NCI-H774 (cell line): ENCODE measurements at regions not wholly inside any gene's neighbourhood (a gene's known extent, or its start where the extent isn't known, plus 50 kb on each side); places are given as distances from the start of the nearest gene placed in this dataset.

Source experiments
- DNase-seq: peaks from one replicate; lab custom pipeline; 2025; lab: John Stamatoyannopoulos, UW

DNA sequence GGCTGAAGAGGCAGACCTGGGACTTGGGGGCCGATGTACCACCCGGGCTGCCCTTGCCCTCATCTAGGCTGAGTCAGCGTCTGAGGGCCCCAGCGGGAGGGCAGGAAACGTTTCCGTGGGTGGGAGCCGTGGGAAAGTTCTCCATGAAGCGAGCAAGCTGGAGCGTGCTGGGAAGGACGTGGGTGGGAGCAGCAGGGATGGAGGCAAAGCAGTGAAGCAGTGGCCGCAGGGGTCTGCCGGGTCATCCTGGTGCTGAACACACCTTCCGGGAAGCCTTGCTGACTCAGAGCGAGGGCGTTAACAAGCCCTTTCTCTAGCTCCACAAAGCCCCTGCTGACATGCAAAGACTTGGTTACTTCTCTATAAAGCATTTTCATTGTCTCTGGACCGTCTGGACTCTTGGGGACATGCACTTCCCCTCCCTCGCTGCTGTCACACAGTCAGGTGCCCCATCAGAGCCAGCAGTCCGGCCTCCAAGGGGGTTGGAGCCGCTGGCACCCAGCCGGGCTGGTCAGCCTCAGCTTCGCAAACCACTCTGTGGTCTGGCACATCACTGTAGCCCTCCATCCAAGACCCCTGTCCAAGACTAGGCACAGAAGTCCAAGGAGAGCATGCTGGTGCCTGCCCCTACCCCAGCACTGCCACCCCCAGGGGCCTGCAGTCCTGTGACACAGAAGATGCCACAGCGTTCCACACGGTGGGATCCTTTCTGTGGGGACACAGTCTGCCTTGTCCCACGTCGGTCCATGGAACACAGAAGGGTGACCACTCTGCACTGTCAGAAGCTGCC, 115.1 kb upstream of the GPC1 start:
- DNase-seq, result no peak

DNA sequence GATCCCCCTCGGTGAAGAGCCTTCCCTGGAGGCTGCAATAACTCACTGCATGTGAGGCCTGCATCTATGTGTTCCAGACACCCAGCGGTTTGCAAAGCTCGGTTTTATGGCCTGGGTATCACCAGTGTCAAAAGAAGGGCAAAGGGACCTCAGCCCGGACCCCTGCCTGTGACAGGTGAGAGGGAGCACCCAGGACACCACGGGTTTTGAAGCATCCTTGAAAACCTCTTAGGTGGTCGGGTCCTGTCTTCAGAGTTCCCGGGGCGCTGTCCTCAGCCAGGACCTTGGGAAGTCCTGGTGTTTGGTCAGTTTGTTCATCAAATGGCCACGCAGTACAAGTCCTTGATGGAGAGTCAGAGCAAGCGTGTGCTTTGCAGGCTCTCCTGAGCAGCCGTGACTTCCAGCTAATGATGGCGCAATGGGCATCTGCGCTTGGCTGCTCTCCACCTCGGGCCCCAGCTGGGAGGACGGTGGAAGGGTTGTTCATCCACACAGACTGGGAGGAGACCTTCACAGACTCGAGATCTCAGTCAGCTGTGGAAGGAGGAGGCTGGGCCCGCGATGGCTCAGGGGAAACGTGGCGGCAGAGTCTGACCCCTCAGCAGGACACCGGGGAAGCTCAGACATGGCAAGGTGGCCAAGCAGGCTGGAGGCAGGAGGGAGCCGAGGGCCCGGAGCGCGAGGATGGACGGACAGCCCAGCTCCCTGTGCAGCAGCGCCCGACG, 113.1 kb upstream of the GPC1 start:
- no peak for DNase-seq

DNA sequence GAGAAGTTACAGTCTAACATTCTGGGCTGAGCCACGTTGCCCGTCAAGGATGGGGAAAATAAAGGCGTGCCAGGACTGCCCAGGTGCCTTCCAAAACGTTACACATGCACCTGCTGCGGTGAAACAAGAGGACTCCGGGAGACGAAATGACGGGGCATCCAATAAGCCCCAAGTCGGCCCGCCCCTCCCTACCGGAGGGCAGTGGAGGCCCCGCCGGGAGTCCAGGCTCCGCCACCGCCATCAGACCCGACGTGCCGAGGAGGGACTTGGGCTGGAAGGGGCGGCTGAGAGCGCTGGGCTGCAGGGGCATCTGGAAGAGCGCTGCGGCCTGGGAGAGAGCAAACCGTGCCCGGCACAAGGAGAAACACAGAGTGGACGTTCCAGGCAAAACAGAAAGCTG, 112.5 kb upstream of the GPC1 start:
- no peak for DNase-seq

DNA sequence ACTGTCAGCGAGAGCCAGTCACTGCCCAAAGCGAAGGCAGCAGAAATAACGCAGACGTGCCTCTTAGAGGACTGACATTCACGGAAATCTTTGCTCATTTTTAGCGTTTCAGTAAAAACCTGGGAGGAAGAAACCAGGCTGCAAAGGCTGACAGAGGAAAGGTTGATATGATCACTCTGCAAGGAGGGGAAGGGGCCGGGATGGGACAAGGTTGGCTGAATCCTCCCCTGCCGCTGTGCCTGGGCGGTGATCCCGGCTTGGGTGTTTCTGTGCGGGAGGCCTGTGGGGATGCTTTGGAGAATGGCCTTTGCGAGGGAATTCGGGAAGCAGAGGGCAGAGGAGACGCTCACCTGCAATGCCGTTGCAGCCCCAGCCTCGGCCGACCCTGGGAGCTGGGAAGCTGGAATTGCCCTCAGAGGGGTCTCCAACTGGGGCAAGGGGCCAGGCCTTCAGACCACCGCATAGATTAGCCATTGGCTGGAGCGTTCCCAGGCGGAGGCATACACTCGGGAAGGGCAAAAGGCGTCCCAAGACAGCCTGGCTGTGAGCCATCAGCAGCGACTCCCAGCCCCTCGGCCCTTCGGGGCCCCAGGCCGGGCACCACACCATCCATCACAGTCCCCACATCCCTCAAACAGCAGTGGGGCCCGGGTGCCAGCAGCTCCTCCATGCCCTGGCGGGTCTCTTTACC, 111.7 kb upstream of the GPC1 start:
- no peak for DNase-seq

DNA sequence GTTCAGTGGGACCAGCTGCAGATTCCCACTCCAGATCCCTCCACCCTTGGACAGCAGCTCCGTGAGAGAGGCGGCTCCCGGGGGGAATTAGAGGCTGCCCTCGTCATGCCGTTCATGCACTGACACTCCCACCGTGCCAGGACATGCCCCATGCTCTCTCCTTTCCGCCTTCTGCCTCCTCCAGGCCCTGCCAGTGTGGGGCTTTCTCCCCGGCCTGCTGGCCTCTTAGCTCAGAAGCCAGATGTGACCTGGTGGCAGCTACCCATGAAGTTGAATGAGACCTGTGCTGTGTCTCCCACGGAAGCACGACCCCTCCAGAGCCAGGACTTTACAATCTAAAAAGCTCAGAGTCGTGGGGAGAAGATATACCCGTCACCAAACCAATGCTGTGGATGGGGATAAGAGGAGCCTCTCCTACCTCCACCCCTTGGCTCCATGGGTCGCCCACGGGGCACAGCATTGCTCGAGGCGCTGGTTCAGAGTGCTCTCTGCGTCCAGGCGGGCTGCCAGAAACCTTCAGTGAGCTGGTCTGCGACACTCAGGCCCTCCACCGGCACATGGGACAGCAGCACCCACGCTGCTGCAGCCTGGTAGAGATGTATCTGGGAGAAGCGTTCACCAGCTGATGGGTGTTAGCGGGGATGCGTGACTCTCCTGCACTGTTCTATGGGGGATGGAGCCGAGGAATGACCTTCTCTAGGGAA, 111.0 kb upstream of the GPC1 start:
- no peak for DNase-seq

DNA sequence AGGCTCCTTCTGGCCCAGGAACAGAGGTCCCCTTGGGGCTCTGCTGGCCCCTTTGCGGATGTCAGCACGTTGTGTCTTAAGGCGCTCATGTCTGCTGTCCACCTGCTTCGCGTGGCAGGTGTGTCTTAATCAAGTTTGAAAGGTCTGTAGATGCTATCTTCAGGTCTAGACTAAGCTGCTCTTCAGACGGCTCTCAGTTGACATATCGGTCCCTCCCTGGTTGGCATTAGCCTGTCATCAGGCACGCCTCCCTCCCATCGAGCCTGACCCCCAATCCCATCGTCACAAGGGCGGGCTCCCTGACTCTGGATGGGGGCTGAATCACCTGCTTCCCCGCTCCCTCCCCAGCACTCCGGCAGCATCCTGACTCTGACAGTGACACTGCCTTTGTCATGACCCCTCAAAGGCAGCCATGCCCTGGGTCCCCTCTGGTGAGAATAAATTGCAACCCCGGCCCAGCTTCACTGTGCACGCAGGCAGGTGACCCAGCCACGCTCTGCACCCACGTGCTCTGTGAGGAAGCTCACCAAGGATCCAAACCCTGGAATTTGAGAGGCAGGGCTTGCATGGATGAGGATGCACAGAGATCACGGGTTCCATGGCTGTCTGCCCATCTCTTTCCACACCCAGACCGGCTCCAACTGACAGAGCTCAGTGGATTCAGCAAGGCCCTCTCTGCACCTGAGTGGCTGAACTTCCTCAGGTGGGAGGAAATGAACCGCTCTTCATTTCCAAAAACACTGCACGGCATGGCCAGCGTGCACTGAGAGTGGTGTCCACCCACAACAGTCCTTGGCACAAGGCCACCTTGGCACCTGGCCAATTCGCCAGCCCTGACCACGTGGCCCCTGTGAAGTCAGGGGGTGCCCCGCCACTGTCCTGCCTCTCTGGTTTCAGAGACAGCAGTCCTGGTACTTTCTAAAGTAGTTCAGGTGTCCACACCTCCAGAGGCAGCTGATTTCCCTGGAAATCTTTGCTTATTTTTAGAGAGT, 110.2 kb upstream of the GPC1 start:
- no peak for DNase-seq

DNA sequence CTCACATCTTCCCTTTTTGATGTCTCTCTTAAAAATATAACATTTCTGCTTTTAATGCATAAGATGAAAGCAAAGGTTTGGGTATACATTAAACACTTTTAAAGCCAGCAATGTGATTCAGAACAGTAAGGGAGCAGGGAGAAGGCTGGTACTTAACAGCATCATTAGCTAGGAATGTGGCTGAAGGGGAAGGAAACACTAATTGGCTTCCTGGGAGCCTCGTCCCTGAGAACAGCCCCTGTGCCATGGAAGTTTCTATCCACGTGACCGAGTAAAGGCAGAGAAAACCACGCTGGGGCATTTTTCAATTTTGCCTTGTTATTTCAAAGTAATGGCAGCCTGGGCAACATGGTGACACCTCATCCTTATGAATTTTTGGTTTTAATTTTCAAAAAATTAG, 109.2 kb upstream of the GPC1 start:
- DNase-seq, result no peak

DNA sequence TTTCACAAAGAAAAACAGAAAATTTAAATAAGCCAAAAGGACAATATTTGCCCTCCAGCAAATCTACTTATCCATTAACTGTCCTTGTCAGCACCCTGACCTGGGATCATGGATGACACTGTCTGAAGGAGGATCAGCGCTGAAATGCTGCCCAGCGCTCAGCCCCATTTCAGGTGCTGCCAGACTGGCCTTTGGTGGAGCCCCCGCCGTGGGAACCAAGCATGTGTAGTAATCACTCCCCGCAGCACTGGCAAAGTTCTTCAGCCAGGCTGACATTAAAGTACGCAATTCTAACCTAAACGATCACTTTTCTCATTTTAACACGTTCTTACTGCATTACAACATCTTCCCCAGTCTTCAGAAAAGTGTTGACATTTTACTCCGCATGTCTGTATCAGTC, 108.6 kb upstream of the GPC1 start:
- no peak for DNase-seq

DNA sequence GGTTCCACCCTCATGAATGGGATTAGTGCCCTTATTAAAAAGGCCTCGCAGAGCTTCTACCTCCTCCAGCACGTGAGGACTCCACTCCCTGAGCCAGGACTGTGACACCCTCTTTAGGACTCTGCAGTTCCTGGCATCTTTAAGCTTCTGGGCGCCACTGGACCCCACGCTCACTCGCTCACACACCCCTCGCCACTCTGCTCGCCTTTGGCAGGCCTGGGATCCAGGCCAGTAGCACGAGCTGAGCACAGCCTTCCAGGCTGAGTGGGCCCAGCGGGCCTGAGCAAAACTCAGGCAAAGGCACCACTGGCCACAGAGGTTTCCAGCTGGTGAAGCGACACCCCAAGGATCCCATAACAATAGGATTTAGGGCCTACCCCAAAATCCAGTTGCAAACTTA, 107.9 kb upstream of the GPC1 start:
- DNase-seq, result no peak

DNA sequence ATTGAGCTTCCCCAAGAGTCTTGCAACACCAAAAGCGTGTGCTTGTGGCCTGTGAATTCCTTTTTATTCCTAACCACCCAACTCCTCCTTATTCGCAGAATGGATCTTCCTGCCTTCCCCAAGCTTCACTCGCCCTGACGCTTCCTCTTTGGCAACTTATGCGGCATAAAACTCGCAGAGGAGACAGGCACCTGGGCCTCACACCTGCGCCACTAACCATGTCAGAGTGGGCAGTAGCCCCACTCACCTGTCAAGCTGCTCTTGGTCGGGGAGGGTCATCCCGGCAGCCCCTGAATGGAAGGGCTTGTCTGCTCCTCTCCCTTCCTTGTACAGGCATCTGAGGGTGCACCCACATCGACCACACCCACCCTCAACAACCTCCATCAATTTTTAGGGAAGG, 106.9 kb upstream of the GPC1 start:
- DNase-seq, result no peak

DNA sequence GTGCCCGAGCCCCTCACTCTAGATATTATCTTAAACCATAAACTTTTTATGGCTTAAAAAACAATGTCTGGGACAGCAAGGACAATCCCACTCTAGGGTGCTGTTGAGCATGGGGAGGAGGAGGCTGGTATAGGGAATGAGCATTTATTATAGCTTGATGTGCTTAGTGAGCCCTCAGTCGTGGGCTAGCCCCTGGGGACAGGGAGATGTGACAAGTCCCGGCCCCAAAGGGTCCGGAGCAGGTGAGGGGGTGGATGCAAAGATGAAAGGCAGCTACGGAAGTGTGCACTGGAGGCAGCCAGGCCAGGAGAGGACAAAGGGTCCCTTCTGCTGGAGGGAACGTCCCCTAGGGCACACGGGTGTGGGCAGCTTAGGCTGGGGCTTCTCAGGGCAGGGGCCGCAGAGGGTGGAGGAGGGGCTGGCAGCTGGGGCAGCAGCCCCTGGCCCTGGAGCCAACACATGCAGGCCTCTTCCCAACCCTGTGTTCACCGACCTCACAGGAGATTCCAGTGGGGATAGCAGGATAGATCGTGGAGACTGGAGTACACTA, 106.3 kb upstream of the GPC1 start:
- no peak for DNase-seq

DNA sequence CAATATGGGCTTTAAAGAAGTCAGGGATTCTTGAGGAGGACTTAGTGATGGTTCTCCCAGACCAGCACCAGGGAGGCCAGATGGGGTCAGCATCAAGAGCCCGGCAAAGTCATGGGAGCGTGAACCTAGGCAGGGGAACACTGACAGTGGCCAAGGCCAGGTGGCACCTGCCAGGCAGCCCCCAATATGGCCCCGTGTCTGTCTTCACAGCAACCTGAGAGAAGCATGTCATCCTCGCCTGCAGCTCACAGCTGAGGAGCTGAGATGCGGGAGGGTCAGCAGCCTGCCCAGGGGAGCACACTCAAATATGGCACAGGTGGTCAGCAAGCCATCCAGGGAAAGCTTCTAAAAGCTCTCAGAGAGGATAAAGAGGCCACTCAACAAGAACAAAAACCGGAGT, 105.7 kb upstream of the GPC1 start:
- DNase-seq, result no peak

DNA sequence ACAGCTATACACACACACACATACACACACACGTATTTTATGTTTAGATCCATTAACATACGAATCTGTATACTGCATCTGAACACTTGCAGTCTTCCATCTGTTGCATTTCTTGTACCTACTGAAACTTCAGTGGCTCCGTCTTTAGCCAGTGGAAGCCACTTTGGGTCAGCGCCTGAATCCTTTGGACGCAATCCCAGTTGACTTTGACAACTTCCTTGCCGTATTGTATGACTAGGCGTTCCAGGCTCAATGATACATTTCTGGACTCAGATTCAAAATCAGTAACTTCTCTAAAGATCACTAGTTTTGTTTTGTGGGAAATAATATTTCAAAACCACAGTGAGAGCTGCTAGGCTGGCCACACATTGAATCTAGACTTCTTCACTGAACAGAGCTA, 101.5 kb upstream of the GPC1 start:
- no peak for DNase-seq

DNA sequence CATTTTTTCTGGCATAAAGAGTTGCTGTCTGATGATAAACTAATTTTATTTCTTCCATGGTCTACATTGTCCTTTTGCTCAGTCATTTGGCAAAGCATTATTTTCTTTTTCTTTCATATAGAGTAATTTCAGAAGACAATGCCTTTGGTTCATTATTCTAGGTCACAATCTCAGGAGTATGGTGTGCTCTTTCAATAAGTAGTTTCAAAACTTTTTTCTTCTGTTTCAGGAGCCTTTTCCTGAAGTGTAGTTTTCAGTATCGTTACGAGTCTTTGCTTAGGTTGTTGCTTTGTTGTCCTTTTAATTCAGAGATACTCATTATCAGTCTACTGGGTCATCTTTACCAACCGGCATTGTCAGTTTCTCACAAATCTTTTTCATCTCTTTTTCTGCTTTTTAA, 100.4 kb upstream of the GPC1 start:
- no peak for DNase-seq

DNA sequence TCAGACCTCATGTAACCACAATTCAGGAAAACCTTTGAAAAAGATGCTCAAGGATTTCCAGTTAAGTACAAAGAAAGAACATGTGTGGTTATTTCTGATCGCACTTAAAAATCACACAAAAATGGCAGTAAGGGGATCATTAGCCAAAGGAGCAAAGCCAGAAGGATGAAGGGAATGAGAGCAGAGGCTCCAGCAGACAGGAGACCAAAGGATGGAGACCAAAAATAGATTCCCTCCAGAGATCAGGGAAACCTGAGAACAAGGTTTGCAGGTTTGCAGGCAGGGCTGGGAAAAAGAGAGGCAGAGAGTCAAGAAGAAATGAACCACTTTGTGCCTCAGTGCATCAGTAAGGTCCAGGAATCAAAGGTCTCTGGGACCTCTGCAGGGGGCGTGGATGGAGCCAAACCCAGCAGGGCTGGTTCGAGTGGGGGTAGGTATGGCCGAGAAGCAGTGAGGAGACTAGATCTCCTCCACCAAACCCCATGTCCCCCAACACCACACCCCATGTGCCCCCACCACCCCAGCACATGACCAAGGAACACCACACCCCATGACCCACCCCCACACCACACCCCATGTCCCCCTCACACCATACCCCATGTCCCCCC, 98.5 kb upstream of the GPC1 start:
- no peak for DNase-seq

DNA sequence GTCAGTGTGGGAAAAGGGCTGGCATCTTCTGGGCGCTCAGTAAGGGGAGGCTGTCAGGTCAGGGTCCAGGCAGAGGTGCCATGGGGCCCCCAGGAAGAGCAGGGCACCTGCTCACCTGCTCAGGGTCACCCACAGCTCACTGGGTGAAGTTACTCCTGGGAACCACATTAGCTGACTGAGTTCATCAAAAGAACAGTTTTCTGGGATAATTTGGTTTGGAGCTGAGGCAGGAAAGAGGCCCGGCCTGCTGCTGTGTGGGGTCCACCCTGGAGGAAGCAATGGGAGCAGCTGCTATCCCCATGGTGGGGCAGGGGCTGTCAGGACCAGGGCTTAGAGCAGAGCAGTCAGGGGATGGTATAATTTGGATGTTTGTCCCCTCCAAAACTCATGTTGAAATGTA, 97.2 kb upstream of the GPC1 start:
- no peak for DNase-seq

DNA sequence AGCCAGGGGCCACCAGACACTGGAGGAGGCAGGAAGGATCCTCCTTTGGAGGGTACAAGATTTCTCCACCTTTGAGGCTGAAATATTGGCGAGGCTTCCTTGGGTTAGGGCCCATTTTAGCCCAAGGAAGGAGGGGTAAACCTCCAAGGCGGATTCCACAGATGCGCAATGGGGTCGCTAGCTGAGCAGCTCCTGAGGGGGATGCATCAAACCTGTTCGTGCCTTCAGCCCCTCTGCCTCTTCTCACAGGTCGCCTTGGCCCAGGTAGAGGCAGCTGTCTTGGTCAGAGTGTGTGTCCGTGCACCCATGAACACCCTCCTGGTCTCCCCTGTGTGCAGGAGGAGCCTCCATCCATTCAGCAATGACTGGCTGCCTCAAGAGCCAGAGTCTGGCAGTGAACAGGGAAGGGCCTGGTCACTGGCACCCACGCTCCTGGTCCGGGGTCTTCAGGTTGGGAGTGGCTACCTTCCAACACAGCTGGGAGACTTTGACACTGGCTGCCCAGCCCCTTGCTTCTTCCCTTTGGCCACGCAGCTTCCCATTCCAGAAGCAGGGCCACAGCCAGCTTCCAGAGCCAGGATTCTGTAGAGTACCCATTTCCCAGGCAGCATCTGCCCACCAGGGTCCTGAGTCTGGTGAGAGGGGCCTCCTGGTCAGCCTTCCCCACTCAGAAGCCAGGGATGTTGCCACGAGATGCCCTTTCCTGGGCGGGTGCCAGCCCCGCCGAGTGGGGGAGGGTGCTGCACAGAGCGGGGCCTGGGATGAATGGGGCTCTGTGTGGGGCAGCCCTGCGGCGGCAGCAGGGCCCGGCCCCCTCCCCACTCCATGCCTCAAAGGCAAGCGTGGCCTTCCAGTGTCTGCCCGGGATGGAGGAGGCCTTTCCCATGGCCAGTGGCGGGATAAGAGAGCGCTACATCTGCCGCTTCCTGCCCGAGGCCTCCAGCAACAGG, 95.8 kb upstream of the GPC1 start:
- no peak for DNase-seq

DNA sequence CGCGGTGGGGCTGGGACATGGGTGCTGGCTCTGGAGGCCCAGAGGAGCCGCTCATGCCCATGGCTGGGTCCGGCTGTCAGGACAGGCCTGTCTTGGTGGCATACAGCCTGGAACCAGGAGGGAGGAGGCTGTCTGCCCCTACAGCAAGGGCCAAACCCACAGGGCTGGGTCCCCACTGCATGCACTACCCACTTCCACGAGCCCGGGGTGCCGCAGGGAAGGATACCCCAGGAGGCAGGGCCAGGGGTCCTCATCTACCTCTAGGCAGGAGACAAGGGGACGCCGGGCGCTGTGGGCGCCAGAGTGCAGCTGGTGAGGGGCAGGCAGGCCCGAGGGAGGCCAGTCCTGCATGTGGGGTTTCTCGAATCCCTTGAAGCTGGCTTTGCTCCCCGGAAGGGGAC, 95.1 kb upstream of the GPC1 start:
- DNase-seq, result no peak

DNA sequence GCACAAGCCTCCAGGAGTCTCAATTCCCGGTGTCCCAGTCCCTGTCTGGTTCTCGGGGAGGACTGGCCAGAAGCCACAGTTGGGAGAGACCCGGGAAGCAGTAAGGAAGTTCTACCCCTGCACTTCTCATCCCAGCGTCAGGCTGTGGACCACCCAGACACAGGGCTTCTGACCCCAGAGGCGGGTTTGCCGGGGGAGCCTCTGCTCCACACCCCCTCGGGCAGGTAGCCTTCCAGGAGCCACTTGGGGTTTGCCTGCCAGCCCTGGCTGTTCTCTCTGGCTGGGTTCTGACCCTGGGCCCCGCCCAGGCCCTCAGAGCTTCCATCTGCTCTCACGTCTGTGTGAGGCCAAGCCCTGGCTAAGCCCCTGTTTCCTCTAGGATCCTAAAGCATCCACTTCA, 94.4 kb upstream of the GPC1 start:
- DNase-seq, result no peak
